DND-41 (cell line): ENCODE measurements at regions not wholly inside any gene's neighbourhood (a gene's known extent, or its start where the extent isn't known, plus 50 kb on each side); places are given as distances from the start of the nearest gene placed in this dataset.

Source experiments
- EZH2 ChIP-seq: IDR thresholded peaks from 3 replicates; pipeline ENCODE4 v1.6.1; 2012; ENCODE audit warnings: borderline replicate concordance, low read depth, mild to moderate bottlenecking, moderate library complexity, low read length, inconsistent platforms; ENCODE audit not compliant: severe bottlenecking
- TF ChIP-seq, protein P1 (sequence below): IDR thresholded peaks from 2 replicates; pipeline ENCODE4 v1.5.1; 2012; ENCODE audit warnings: borderline replicate concordance, low read length, moderate library complexity, mild to moderate bottlenecking; ENCODE audit not compliant: poor library complexity, severe bottlenecking; ENCODE audit errors: extremely low read depth

GRCh38 chr10:29055101-29055500 is 233.8 kb upstream of the LYZL1 start:
- TF ChIP-seq, protein P1, sequence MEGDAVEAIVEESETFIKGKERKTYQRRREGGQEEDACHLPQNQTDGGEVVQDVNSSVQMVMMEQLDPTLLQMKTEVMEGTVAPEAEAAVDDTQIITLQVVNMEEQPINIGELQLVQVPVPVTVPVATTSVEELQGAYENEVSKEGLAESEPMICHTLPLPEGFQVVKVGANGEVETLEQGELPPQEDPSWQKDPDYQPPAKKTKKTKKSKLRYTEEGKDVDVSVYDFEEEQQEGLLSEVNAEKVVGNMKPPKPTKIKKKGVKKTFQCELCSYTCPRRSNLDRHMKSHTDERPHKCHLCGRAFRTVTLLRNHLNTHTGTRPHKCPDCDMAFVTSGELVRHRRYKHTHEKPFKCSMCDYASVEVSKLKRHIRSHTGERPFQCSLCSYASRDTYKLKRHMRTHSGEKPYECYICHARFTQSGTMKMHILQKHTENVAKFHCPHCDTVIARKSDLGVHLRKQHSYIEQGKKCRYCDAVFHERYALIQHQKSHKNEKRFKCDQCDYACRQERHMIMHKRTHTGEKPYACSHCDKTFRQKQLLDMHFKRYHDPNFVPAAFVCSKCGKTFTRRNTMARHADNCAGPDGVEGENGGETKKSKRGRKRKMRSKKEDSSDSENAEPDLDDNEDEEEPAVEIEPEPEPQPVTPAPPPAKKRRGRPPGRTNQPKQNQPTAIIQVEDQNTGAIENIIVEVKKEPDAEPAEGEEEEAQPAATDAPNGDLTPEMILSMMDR: no peak
- no peak for TF ChIP-seq EZH2
